ENCODE measurements at regions not wholly inside any gene's neighbourhood (a gene's known extent, or its start where the extent isn't known, plus 50 kb on each side); places are given as distances from the start of the nearest gene placed in this dataset.

DNA sequence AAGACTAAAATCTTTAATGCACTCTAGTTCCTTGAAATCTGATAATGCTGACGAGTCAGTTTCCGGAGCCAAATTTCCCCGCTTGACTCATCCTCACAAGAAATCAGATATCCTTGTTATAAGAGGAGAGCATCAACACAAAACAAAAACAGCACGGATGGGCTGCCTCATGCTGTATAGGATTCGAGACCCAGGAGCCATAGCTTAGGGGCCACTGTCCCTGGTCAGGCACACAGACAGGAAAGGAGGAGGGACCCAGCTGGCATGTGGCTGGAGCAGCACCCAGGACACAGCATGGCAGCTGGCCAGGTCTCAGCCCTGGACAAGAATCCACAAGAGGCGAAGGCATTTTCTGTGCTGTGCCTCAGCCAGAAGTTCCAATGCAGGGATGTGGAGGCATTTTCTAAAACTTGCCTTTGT, 110.2 kb upstream of the SPATA13 start:
- DNase-seq = peak in 1 of 3 donors; percentile 40
- peaks cover 0 to 23% (median 12%) of the 10 kb centered on the region in 5 donors for H3K4me1 ChIP-seq (ENCODE audit: control insufficient read depth in 5 of 5, insufficient read depth in 5 of 5, low read length in 5 of 5)
- peaks cover 0 to 2% (median 0%) of the 10 kb centered on the region in 4 donors for H3K9me3 ChIP-seq (ENCODE audit: control insufficient read depth in 4 of 4, insufficient read depth in 3 of 4, low read length in 3 of 4)
- peak overlapping the region in 1 of 2 donors; percentile 43 for H3K27ac ChIP-seq (ENCODE audit: low read depth in 1 of 2, low read length in 1 of 2)
- 68 to 80% methylated on average over 6 of the region's 6 CpGs for WGBS, 2 donors
- no peak for ATAC-seq (ENCODE audit: insufficient read depth, low FRiP score)
- TF ChIP-seq, protein P1, sequence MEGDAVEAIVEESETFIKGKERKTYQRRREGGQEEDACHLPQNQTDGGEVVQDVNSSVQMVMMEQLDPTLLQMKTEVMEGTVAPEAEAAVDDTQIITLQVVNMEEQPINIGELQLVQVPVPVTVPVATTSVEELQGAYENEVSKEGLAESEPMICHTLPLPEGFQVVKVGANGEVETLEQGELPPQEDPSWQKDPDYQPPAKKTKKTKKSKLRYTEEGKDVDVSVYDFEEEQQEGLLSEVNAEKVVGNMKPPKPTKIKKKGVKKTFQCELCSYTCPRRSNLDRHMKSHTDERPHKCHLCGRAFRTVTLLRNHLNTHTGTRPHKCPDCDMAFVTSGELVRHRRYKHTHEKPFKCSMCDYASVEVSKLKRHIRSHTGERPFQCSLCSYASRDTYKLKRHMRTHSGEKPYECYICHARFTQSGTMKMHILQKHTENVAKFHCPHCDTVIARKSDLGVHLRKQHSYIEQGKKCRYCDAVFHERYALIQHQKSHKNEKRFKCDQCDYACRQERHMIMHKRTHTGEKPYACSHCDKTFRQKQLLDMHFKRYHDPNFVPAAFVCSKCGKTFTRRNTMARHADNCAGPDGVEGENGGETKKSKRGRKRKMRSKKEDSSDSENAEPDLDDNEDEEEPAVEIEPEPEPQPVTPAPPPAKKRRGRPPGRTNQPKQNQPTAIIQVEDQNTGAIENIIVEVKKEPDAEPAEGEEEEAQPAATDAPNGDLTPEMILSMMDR (IDR thresholded peaks at IDR 0.05; ENCODE audit: control extremely low read depth, extremely low read depth) = no peak
- H3K36me3 ChIP-seq (ENCODE audit: control insufficient read depth in 4 of 4, insufficient read depth in 4 of 4, low read length in 4 of 4) = no peaks in the 10 kb centered on the region
- no peak overlapping the region for H3K4me3 ChIP-seq
- no peak overlapping the region for H3K9ac ChIP-seq (ENCODE audit: insufficient read depth in 1 of 2, low read length in 2 of 2)
- H3K27me3 ChIP-seq (ENCODE audit: control insufficient read depth in 3 of 3, insufficient read depth in 3 of 3, low read length in 2 of 3) = no peaks in the 10 kb centered on the region

DNA sequence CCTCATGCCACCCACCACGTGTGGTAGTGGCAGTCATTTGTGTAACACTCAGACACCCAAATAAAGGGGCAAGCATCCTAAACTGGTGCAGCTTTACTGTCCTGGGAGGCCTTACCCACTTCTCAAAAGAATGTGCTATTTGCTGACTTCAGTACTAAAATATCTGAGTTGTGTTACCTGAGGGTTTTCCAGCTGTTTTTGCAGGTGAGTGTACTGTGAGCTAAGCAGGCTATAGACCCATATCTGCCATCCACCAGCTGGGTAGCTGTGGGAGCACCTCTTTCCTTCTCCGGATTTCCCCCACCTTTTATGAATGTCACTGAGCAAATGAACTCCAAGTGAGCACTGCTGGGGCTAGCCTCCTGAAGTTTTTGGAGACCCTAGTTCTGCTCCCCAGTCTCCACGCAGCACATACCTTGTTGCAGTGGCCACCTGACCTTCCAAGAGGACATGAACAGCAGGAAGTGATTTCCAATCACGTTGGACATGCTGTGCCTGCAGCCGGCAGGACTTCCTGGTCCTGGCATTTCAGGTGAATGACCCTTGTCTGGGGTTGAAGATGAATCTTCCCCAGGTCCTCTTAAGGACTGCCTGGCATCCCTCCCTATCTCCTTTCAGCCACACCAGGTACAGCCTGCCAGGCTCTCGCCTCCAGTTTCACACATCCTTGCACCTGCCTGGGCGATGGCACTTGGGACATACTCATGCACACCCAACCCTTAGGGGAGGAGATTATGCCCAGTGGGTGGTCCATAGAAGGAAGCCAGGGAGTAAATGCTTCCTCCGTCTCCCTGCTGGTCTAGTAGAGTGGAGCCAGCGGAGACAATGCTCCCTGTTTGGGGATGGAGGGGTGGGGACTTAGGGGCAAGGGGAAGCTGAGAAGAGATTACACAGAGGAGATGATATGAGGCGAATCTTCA, 109.5 kb upstream of the SPATA13 start:
- no peaks in the 10 kb centered on the region for H3K36me3 ChIP-seq (ENCODE audit: control insufficient read depth in 4 of 4, insufficient read depth in 4 of 4, low read length in 4 of 4)
- TF ChIP-seq, protein P1 (IDR thresholded peaks at IDR 0.05; ENCODE audit: control extremely low read depth, extremely low read depth) = no peak
- H3K9me3 ChIP-seq (ENCODE audit: control insufficient read depth in 4 of 4, insufficient read depth in 3 of 4, low read length in 3 of 4) = peaks cover 0 to 2% (median 0%) of the 10 kb centered on the region in 4 donors
- no peak overlapping the region for H3K4me3 ChIP-seq
- DNase-seq (no peak), ATAC-seq (ENCODE audit: insufficient read depth, low FRiP score) (no peak)
- peak overlapping the region in 1 of 2 donors; percentile 43 for H3K27ac ChIP-seq (ENCODE audit: low read depth in 1 of 2, low read length in 1 of 2)
- H3K4me1 ChIP-seq (ENCODE audit: control insufficient read depth in 5 of 5, insufficient read depth in 5 of 5, low read length in 5 of 5) = peaks cover 0 to 23% (median 12%) of the 10 kb centered on the region in 5 donors
- 66 to 78% methylated on average over 10 of the region's 10 CpGs for WGBS, 2 donors
- H3K9ac ChIP-seq (ENCODE audit: insufficient read depth in 1 of 2, low read length in 2 of 2) = no peak overlapping the region
- no peaks in the 10 kb centered on the region for H3K27me3 ChIP-seq (ENCODE audit: control insufficient read depth in 3 of 3, insufficient read depth in 3 of 3, low read length in 2 of 3)

DNA sequence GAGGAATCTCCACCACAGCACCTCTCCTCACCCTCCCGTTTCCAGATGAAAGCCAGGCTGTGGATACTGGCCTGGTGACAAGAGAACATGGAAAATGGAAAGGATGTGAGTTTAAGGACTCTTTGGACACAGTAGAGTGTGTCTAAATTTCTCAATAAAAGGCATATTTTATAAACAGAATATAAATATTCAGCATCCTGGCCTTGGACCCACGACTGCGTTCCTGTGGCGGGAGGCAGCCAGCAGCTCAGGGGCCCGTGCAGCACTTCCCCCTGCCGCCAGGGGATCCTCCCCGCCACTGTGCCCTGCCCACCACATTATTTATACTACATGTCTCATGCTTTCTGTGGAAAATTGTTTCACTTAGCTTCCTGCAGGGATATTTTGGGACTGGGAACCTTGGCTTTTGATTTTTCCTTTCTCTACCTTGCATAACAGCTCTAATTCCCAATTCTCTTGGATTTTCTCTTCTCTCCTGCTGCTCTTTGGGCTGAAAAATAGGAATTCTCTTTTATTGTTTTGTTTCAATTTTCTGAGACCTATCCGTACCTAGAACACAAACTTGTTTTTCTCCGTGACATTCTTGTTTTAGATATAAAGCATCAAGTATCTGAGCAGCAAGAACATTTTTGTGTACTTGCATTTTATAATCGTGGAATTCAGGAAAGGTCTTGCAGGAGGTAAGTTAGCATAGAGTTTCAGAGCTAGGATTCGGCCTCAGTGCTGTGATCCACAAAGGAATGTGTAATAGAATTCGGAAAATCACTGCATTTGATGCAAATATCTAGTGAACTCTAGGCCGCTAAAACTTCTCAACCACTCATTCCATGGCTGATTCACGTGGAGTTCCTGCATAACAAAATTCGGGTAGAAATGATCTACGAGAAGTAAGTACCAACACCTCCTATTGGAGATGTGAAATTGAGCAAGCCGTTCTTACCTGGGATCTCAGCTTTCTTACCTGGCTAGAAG, 107.7 kb upstream of the SPATA13 start:
- H3K4me1 ChIP-seq (ENCODE audit: control insufficient read depth in 5 of 5, insufficient read depth in 5 of 5, low read length in 5 of 5) = peaks cover 0 to 23% (median 12%) of the 10 kb centered on the region in 5 donors
- 25 to 33% methylated on average over 15 to 17 of the region's 17 CpGs for WGBS, 2 donors
- H3K4me3 ChIP-seq = no peak overlapping the region
- H3K36me3 ChIP-seq (ENCODE audit: control insufficient read depth in 4 of 4, insufficient read depth in 4 of 4, low read length in 4 of 4) = no peaks in the 10 kb centered on the region
- peak overlapping the region in 1 of 2 donors; percentile 53 for H3K9ac ChIP-seq (ENCODE audit: insufficient read depth in 1 of 2, low read length in 2 of 2)
- TF ChIP-seq, protein P1 (IDR thresholded peaks at IDR 0.05; ENCODE audit: control extremely low read depth, extremely low read depth) = no peak
- H3K9me3 ChIP-seq (ENCODE audit: control insufficient read depth in 4 of 4, insufficient read depth in 3 of 4, low read length in 3 of 4) = no peaks in the 10 kb centered on the region
- ATAC-seq (ENCODE audit: insufficient read depth, low FRiP score) (no peak), DNase-seq (peak; percentile 62 to 75 (median 71))
- no peaks in the 10 kb centered on the region for H3K27me3 ChIP-seq (ENCODE audit: control insufficient read depth in 3 of 3, insufficient read depth in 3 of 3, low read length in 2 of 3)
- H3K27ac ChIP-seq (ENCODE audit: low read depth in 1 of 2, low read length in 1 of 2) = peak overlapping the region in 1 of 2 donors; percentile 55

Data from lung (tissue), 11 donors.